Panc1 (cell line): ENCODE measurements at regions not wholly inside any gene's neighbourhood (a gene's known extent, or its start where the extent isn't known, plus 50 kb on each side); places are given as distances from the start of the nearest gene placed in this dataset.

Experiments used
- ATAC-seq: fragments of 200-7000 bp; cut with Tn5 transposase; 2 replicates; pipeline ENCODE4 v1.9.1; 2020; ENCODE audit warnings: mild to moderate bottlenecking, moderate library complexity
- BruUV-seq: library from RNA; stranded (reverse); fragments of 400-500 nt; replicated peaks from 2 replicates; lab custom pipeline; 2021; lab: Mats Ljungman, UMichigan
- CTCF ChIA-PET: fragments of 300-600 bp; sonication (Branson Sonifier 250); formaldehyde crosslinking; loops from one replicate; lab custom pipeline; 2022; ENCODE audit warnings: antibody characterized with exemption; lab: Charles Lee
- POLR2A ChIA-PET: fragments of 300-600 bp; sonication (Branson Sonifier 250); formaldehyde crosslinking; loops from one replicate; lab custom pipeline; 2022; ENCODE audit warnings: antibody characterized with exemption; lab: Charles Lee
- DNase-seq: peaks from one replicate; pipeline ENCODE4 v3.0.0-alpha.2; 2010; ENCODE audit warnings: low read depth, low spot score
- H3K27ac ChIP-seq: 2 replicates; pipeline ENCODE4 v1.5.1; 2011; ENCODE audit warnings: mild to moderate bottlenecking, low read length, inconsistent platforms
- H3K27me3 ChIP-seq: fragments of 200-500 bp; sonication (Bioruptor generic); 2 replicates; pipeline ENCODE4 v1.6.0; 2014; ENCODE audit warnings: low read length, inconsistent platforms; ENCODE audit not compliant: control insufficient read depth, insufficient read depth
- H3K36me3 ChIP-seq: fragments of 200-500 bp; sonication (Bioruptor generic); 2 replicates; pipeline ENCODE4 v1.5.1; 2014; ENCODE audit warnings: inconsistent platforms, mild to moderate bottlenecking, low read length, moderate library complexity; ENCODE audit not compliant: control insufficient read depth, insufficient read depth
- H3K4me1 ChIP-seq: 2 replicates; pipeline ENCODE4 v1.5.1; 2011; ENCODE audit warnings: inconsistent platforms, mild to moderate bottlenecking, low read length, moderate library complexity; ENCODE audit not compliant: control insufficient read depth, insufficient read depth
- H3K4me3 ChIP-seq, 2 experiments: 2 replicates each; pipeline ENCODE4 v1.5.1; 2011 to 2012; ENCODE audit warnings: low read depth in 2 of 2, low read length in 2 of 2, mild to moderate bottlenecking in 2 of 2, inconsistent platforms in 1 of 2, moderate library complexity in 1 of 2
- H3K9me3 ChIP-seq: fragments of 200-500 bp; sonication (Bioruptor generic); 2 replicates; pipeline ENCODE4 v1.5.1; 2014; ENCODE audit warnings: low read depth, mild to moderate bottlenecking, inconsistent platforms, low read length, moderate library complexity; ENCODE audit not compliant: control insufficient read depth, insufficient read depth
- POLR2AphosphoS5 ChIP-seq: IDR thresholded peaks from 2 replicates; pipeline ENCODE4 v1.6.1; 2012; ENCODE audit warnings: mild to moderate bottlenecking, low read depth, low read length, moderate library complexity
- SIN3A ChIP-seq: IDR thresholded peaks from 2 replicates; pipeline ENCODE4 v1.6.1; 2012; ENCODE audit warnings: low read depth, mild to moderate bottlenecking, low read length, moderate library complexity, borderline replicate concordance; ENCODE audit not compliant: insufficient read depth
- TCF7L2 ChIP-seq: IDR thresholded peaks from 2 replicates; pipeline ENCODE4 v1.6.1; 2011; ENCODE audit warnings: mild to moderate bottlenecking, low read depth, low read length, inconsistent platforms
- in situ Hi-C: cut with HindIII; loops from 2 replicates; pipeline ENCODE4 v1.10.0; 2016; ENCODE audit warnings: low sequenced_read_pairs, low pct_unique_long_range_greater_than_20kb
- intact Hi-C: fragments of 100-400 bp; cut with micrococcal nuclease; formaldehyde crosslinking; loops from one replicate; pipeline ENCODE4 v1.10.0; 2022; ENCODE audit not compliant: unreplicated experiment
- TF ChIP-seq, protein P1 (sequence below): fragments of 450-650 bp; IDR thresholded peaks from 2 replicates; pipeline ENCODE4 v1.5.1; 2017; ENCODE audit warnings: mild to moderate bottlenecking
- TF ChIP-seq, protein P2 (sequence below), 2 experiments: IDR thresholded peaks; 2 replicates each; pipeline ENCODE4 v1.6.1; 2011 to 2012; ENCODE audit warnings: low read depth in 2 of 2, control low read depth in 1 of 2, low read length in 1 of 2, mild to moderate bottlenecking in 1 of 2, moderate library complexity in 1 of 2; ENCODE audit not compliant: insufficient read depth in 1 of 2

DNA sequence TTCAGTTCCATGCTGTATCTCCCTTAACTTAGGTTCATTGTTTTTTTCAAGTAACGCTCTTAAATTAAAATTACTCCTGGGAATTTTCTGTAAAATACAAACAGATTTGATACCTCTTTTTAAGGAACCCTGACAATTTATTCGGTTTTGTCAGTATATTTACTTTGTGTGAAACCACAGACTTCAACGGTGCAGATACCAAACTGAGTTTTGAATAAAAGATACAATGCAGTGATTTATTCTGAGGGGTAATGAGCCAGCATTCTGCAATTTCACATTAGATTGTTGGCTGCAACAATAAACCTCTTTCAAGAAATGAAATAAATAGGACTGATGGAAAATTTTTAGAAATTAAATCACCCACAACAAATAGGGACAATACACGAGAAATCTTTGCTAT lies 308.6 kb upstream of the EDIL3 start:
- in situ Hi-C loops (no loop called here), intact Hi-C loops (no loop called here)
- no peaks in the 10 kb centered on the region for H3K4me1 ChIP-seq
- H3K36me3 ChIP-seq, result no peaks in the 10 kb centered on the region
- TF ChIP-seq, protein P1, sequence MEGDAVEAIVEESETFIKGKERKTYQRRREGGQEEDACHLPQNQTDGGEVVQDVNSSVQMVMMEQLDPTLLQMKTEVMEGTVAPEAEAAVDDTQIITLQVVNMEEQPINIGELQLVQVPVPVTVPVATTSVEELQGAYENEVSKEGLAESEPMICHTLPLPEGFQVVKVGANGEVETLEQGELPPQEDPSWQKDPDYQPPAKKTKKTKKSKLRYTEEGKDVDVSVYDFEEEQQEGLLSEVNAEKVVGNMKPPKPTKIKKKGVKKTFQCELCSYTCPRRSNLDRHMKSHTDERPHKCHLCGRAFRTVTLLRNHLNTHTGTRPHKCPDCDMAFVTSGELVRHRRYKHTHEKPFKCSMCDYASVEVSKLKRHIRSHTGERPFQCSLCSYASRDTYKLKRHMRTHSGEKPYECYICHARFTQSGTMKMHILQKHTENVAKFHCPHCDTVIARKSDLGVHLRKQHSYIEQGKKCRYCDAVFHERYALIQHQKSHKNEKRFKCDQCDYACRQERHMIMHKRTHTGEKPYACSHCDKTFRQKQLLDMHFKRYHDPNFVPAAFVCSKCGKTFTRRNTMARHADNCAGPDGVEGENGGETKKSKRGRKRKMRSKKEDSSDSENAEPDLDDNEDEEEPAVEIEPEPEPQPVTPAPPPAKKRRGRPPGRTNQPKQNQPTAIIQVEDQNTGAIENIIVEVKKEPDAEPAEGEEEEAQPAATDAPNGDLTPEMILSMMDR, result no peak
- TF ChIP-seq SIN3A, result no peak
- TF ChIP-seq POLR2AphosphoS5, result no peak
- TF ChIP-seq, protein P2, sequence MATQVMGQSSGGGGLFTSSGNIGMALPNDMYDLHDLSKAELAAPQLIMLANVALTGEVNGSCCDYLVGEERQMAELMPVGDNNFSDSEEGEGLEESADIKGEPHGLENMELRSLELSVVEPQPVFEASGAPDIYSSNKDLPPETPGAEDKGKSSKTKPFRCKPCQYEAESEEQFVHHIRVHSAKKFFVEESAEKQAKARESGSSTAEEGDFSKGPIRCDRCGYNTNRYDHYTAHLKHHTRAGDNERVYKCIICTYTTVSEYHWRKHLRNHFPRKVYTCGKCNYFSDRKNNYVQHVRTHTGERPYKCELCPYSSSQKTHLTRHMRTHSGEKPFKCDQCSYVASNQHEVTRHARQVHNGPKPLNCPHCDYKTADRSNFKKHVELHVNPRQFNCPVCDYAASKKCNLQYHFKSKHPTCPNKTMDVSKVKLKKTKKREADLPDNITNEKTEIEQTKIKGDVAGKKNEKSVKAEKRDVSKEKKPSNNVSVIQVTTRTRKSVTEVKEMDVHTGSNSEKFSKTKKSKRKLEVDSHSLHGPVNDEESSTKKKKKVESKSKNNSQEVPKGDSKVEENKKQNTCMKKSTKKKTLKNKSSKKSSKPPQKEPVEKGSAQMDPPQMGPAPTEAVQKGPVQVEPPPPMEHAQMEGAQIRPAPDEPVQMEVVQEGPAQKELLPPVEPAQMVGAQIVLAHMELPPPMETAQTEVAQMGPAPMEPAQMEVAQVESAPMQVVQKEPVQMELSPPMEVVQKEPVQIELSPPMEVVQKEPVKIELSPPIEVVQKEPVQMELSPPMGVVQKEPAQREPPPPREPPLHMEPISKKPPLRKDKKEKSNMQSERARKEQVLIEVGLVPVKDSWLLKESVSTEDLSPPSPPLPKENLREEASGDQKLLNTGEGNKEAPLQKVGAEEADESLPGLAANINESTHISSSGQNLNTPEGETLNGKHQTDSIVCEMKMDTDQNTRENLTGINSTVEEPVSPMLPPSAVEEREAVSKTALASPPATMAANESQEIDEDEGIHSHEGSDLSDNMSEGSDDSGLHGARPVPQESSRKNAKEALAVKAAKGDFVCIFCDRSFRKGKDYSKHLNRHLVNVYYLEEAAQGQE (IDR thresholded peaks at IDR 0.05; ENCODE audit: insufficient read depth in 1 of 2, low read depth in 2 of 2, low read length in 1 of 2), result no peak
- TF ChIP-seq TCF7L2, result no peak
- ATAC-seq, result no peak
- H3K27ac ChIP-seq, result no peak overlapping the region
- CTCF ChIA-PET, result no interaction called here
- DNase-seq, result no peak
- POLR2A ChIA-PET, result no interaction called here
- no peaks in the 10 kb centered on the region for H3K27me3 ChIP-seq
- no TSS peak for BruUV-seq
- H3K9me3 ChIP-seq, result no peaks in the 10 kb centered on the region; the same call in 1 of the 2 replicates
- no peak overlapping the region for H3K4me3 ChIP-seq

DNA sequence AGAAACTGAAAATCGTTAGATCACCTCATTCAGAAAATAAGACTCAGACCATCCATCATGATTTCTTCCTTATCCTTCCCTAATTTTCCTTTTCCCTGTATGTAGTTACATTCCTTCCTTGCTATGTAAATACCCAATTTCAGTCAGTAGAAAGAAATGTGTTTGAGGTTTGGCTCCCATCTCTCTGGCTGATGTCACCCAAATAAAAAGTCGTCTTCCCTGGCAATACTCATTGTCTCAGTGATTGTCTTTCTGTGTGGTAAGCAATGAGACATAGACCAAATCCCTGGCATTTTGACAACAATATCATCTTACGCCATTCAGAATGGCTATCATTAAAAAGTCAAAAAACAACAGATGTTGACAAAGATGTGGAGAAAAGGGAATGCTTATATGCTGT lies 303.9 kb upstream of the EDIL3 start:
- TF ChIP-seq SIN3A (no peak), POLR2AphosphoS5 (no peak), TCF7L2 (no peak)
- TF ChIP-seq, protein P2 (IDR thresholded peaks at IDR 0.05; ENCODE audit: insufficient read depth in 1 of 2, low read depth in 2 of 2, low read length in 1 of 2), result no peak
- TF ChIP-seq, protein P1, result no peak
- intact Hi-C loops (no loop called here), in situ Hi-C loops (no loop called here)
- Histone ChIP-seq H3K4me1 (no peaks in the 10 kb centered on the region), H3K9me3 (no peaks in the 10 kb centered on the region; the same call in 1 of the 2 replicates), H3K4me3 (no peak overlapping the region), H3K27ac (no peak overlapping the region), H3K27me3 (no peaks in the 10 kb centered on the region), H3K36me3 (no peaks in the 10 kb centered on the region)
- DNase-seq (no peak), ATAC-seq (no peak)
- BruUV-seq, result no TSS peak
- ChIA-PET POLR2A (no interaction called here), CTCF (no interaction called here)
